DMS 273 (cell line): ENCODE measurements at regions not wholly inside any gene's neighbourhood (a gene's known extent, or its start where the extent isn't known, plus 50 kb on each side); places are given as distances from the start of the nearest gene placed in this dataset.
A peak's percentile ranks its signal among the peaks of the same experiment; 100 is the strongest.
"Not testable (repeated sequence)": the region's sequence is repeated elsewhere in the genome, so short reads cannot be mapped to it uniquely, and the experiment has no call there.

ENCODE experiments used
- DNase-seq: peaks from one replicate; lab custom pipeline; 2025; ENCODE audit not compliant: unreplicated experiment; lab: John Stamatoyannopoulos, UW

GRCh38 chr20:12564979-12565378 lies 443.8 kb upstream of the SPTLC3 start:
- DNase-seq, result no peak

- DNase-seq, result no peak
Measured at GRCh38 chr20:12566596-12566995, 442.2 kb upstream of the SPTLC3 start.

- peak; percentile 78 for DNase-seq
Measured at GRCh38 chr20:12570371-12570770, 438.4 kb upstream of the SPTLC3 start.

GRCh38 chr20:12573442-12573841 lies 435.3 kb upstream of the SPTLC3 start:
- DNase-seq, result no peak

- no peak for DNase-seq
Measured at GRCh38 chr20:12575352-12576095, 433.2 kb upstream of the SPTLC3 start.

- no peak for DNase-seq
Measured at GRCh38 chr20:12577213-12577612, 431.6 kb upstream of the SPTLC3 start.

- DNase-seq, result no peak
Measured at GRCh38 chr20:12581644-12582289, 427.0 kb upstream of the SPTLC3 start.

- DNase-seq, result not testable (repeated sequence)
Measured at GRCh38 chr20:12582710-12583109, 426.1 kb upstream of the SPTLC3 start.

- DNase-seq, result no peak
Measured at GRCh38 chr20:12591949-12592470, 416.8 kb upstream of the SPTLC3 start.

- DNase-seq, result no peak
Measured at GRCh38 chr20:12592756-12593155, 416.0 kb upstream of the SPTLC3 start.

- no peak for DNase-seq
Measured at GRCh38 chr20:12593342-12593873, 415.4 kb upstream of the SPTLC3 start.

GRCh38 chr20:12594410-12595088 lies 414.2 kb upstream of the SPTLC3 start:
- DNase-seq, result peak; percentile 19

GRCh38 chr20:12595841-12596240 lies 412.9 kb upstream of the SPTLC3 start:
- DNase-seq, result no peak

GRCh38 chr20:12596863-12597262 lies 411.9 kb upstream of the SPTLC3 start:
- DNase-seq, result no peak

GRCh38 chr20:12597551-12597950 lies 411.2 kb upstream of the SPTLC3 start:
- DNase-seq, result no peak

- no peak for DNase-seq
Measured at GRCh38 chr20:12598894-12599293, 409.9 kb upstream of the SPTLC3 start.

- no peak for DNase-seq
Measured at GRCh38 chr20:12599494-12599893, 409.3 kb upstream of the SPTLC3 start.

GRCh38 chr20:12605751-12606150 lies 403.0 kb upstream of the SPTLC3 start:
- DNase-seq, result no peak

GRCh38 chr20:12610871-12611270 lies 397.9 kb upstream of the SPTLC3 start:
- DNase-seq, result no peak

GRCh38 chr20:12614764-12615163 lies 394.0 kb upstream of the SPTLC3 start:
- no peak for DNase-seq

GRCh38 chr20:12617076-12617475 lies 391.7 kb upstream of the SPTLC3 start:
- DNase-seq, result no peak

- no peak for DNase-seq
Measured at GRCh38 chr20:12623870-12624269, 384.9 kb upstream of the SPTLC3 start.
